Subcutaneous abdominal adipose tissue (tissue), 5 donors: ENCODE measurements at regions not wholly inside any gene's neighbourhood (a gene's known extent, or its start where the extent isn't known, plus 50 kb on each side); places are given as distances from the start of the nearest gene placed in this dataset.

Source experiments
- H3K27ac ChIP-seq: one replicate; pipeline ENCODE4 v1.7.0; 2013; ENCODE audit warnings: low read depth, mild to moderate bottlenecking, inconsistent platforms, low read length, moderate library complexity
- H3K27me3 ChIP-seq, 5 donors: one replicate each; pipeline ENCODE4 v1.7.0; 2013; ENCODE audit warnings: low read length in 5 of 5, inconsistent platforms in 1 of 5; ENCODE audit not compliant: control insufficient read depth in 5 of 5, insufficient read depth in 4 of 5
- H3K36me3 ChIP-seq, 5 donors: one replicate each; pipeline ENCODE4 v1.7.0; 2013; ENCODE audit warnings: low read length in 5 of 5; ENCODE audit not compliant: control insufficient read depth in 5 of 5, insufficient read depth in 5 of 5
- H3K4me1 ChIP-seq, 5 donors: one replicate each; pipeline ENCODE4 v1.7.0; 2013; ENCODE audit warnings: low read length in 5 of 5, mild to moderate bottlenecking in 3 of 5, moderate library complexity in 1 of 5; ENCODE audit not compliant: control insufficient read depth in 5 of 5, insufficient read depth in 5 of 5
- H3K4me3 ChIP-seq, 5 donors: one replicate each; pipeline ENCODE4 v1.7.0; 2013; ENCODE audit warnings: low read length in 5 of 5, low read depth in 1 of 5
- H3K9ac ChIP-seq, 5 donors: one replicate each; pipeline ENCODE4 v1.7.0; 2013; ENCODE audit warnings: low read length in 5 of 5, mild to moderate bottlenecking in 4 of 5, moderate library complexity in 3 of 5
- H3K9me3 ChIP-seq, 5 donors: one replicate each; pipeline ENCODE4 v1.7.0; 2013; ENCODE audit warnings: low read length in 5 of 5; ENCODE audit not compliant: control insufficient read depth in 5 of 5
- donor health status: healthy.
- donor health status: healthy.
- donor health status: healthy.
- donor health status: healthy.
- donor health status: healthy.

DNA sequence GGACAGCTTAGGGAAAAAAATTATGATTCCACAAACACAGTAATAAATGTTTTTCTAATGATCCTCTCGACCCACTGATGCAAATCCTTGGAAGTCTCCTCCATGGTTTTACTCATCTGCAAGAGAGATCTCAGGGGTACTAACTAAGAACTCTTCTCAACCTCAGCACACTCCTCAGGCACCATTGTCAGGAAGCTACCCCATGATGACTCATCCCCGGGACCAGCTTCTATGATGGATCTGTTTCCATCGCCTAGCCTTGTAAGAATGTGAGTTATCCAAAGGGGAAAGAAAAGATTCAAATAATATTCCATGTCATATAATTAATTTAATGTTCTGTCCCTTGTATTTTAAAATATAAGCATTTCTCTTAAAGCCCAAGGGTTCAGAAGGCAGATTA, 816.1 kb upstream of the IGFBP7 start:
- Histone ChIP-seq H3K4me3 (no peak overlapping the region), H3K27me3 (no peaks in the 10 kb centered on the region), H3K27ac (no peak overlapping the region), H3K9me3 (no peaks in the 10 kb centered on the region), H3K4me1 (no peaks in the 10 kb centered on the region), H3K9ac (no peak overlapping the region), H3K36me3 (no peaks in the 10 kb centered on the region)

DNA sequence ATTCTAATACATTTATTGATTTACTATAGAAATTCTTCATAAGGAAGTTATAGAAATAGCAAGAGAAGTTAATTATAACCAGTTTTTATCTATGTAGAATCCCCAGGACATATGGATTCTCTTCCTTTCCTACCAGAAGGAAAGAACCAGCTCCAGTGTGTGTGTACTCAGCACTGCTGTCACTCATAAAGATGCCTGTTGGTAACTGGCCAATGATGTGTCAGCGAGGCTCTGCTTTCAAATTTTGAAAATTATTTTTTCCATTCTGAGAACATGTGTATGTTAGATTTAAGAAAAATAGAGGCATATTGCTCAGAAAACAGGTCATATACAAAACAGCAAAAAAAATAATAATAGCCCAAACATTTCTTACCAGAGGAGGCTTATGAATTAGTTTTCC, 814.8 kb upstream of the IGFBP7 start:
- Histone ChIP-seq H3K4me1 (no peaks in the 10 kb centered on the region), H3K36me3 (no peaks in the 10 kb centered on the region), H3K9ac (no peak overlapping the region), H3K4me3 (no peak overlapping the region), H3K27ac (no peak overlapping the region), H3K9me3 (no peaks in the 10 kb centered on the region), H3K27me3 (no peaks in the 10 kb centered on the region)

DNA sequence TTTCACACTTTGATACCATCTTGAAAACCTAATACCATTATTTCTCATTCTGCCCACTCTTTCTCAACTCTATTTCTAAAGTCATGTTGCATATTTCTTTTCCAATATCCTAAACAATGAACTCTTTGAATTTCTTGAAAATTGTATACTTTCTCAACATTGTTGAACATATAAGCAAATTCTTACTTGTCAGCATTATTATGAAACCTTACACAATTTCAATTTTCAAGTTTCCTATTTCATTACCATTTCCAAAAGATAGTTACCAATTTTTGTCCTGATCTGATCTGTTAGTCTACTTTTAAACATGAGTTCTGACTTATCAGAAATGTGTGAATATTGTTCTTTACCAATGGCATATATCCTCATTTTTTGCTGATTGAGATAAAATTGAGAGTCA, 806.3 kb upstream of the IGFBP7 start:
- H3K4me1 ChIP-seq, result no peaks in the 10 kb centered on the region
- no peak overlapping the region for H3K27ac ChIP-seq
- no peaks in the 10 kb centered on the region for H3K36me3 ChIP-seq
- no peak overlapping the region for H3K4me3 ChIP-seq
- H3K27me3 ChIP-seq, result no peaks in the 10 kb centered on the region
- no peaks in the 10 kb centered on the region for H3K9me3 ChIP-seq
- H3K9ac ChIP-seq, result no peak overlapping the region

DNA sequence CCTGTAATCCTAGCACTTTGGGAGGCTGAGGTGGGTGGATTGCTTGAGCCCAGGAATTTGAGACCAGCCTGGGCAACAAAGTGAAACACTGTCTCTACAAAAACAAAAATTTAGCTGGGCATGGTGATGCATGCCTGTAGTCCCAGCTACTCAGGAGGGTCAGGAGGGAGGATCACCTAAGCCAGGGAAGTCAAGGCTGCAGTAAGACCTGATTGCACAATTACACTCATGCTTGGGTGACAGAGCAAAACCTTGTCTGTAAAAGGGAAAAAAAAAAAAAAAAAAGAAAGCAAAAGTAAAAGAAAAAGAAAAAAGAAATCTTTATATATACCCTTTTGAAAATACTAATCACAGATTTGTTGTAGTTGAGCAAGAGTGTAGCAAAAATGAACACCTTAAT, 801.0 kb upstream of the IGFBP7 start:
- Histone ChIP-seq H3K9me3 (no peaks in the 10 kb centered on the region), H3K4me1 (no peaks in the 10 kb centered on the region), H3K27me3 (no peaks in the 10 kb centered on the region), H3K9ac (no peak overlapping the region), H3K4me3 (no peak overlapping the region), H3K36me3 (no peaks in the 10 kb centered on the region), H3K27ac (no peak overlapping the region)

DNA sequence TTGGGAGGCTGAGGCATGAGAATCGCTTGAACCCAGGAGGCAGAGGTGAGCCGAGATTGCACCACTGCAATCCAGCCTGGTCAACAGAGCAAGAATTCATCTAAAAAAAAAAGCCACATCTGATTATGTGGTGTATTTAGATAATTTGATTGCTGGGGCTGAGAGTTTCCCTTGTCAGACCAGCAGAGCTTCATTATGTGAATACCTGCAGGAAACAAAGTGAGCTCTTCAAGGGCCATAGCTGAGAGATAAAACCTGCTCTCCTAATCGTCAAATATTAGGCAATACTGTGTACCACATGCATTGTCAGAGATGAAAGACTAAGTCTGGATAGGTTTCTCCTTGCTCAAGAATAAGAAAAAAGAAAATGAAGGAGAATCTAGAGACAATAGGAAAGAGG, 800.0 kb upstream of the IGFBP7 start:
- no peaks in the 10 kb centered on the region for H3K4me1 ChIP-seq
- H3K9ac ChIP-seq, result no peak overlapping the region
- H3K4me3 ChIP-seq, result no peak overlapping the region
- H3K9me3 ChIP-seq, result no peaks in the 10 kb centered on the region
- H3K36me3 ChIP-seq, result no peaks in the 10 kb centered on the region
- H3K27me3 ChIP-seq, result no peaks in the 10 kb centered on the region
- H3K27ac ChIP-seq, result no peak overlapping the region

DNA sequence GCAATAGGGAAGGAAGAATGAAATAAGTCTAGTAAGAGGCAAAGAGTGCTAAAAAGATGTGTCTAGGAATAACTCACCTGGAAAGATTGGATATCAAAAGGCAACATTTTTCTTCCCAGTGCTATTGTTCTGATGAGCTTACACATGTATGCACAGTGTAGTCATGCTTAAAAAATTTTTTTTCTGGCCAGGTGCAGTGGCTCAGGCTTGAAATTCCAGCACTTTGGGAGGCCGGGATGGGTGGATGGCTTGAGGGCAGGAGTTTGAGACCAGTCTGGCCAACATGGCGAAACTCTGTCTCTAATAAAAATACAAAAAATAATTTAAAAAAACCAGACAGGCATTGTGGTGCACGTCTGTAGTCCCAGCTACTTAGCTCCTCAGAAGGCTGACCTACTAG, 795.8 kb upstream of the IGFBP7 start:
- Histone ChIP-seq H3K27me3 (no peaks in the 10 kb centered on the region), H3K9ac (no peak overlapping the region), H3K4me3 (no peak overlapping the region), H3K36me3 (no peaks in the 10 kb centered on the region), H3K4me1 (no peaks in the 10 kb centered on the region), H3K27ac (no peak overlapping the region), H3K9me3 (no peaks in the 10 kb centered on the region)

DNA sequence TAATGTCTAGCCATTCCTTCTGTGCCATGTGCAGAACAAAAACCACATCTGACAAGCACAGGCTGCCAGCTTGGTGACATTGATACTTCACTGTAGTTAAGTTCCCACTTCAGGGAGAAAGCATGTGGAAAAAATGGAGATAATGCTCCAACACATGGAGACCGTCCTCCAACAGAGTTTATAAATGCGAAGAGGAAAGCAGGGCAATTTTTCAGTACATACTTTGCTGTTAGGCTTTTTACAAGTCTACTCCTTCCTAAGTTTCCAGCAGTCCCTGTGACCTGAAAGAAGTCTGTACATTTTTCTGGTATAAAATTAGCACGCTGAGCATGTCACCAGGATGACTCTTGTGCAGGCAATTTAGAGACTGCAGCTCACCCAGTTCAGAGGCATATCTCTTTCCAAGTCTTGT, 766.9 kb upstream of the IGFBP7 start:
- Histone ChIP-seq H3K4me1 (no peaks in the 10 kb centered on the region), H3K4me3 (no peak overlapping the region), H3K9ac (no peak overlapping the region), H3K9me3 (no peaks in the 10 kb centered on the region), H3K36me3 (no peaks in the 10 kb centered on the region), H3K27ac (no peak overlapping the region), H3K27me3 (no peaks in the 10 kb centered on the region)

DNA sequence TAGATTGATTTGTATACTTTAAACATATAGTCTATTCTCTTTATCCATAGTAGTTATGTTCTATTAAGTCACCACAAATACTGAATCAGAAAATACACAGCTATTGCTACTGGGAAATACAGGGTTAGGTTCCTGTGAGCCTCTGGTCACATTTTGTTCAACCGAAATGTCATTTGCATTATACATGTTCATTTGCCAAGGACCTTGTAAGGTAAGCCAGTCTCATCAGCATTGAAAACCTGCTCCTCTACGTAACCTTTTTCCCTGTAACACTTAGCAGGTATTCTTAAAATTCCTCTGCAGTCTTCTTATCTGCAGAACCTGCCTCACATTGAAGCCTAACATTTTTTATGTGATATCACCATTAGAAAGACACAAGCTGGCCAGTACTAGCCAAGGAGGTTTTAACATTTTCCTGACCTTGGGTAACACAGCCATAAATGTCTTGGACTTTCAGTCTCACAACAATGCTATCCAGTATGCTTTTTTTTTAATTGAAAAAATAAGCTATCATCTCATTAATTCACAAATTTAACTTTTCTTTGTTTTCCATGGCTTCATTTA, 765.7 kb upstream of the IGFBP7 start:
- Histone ChIP-seq H3K4me3 (no peak overlapping the region), H3K9me3 (no peaks in the 10 kb centered on the region), H3K4me1 (no peaks in the 10 kb centered on the region), H3K27ac (no peak overlapping the region), H3K36me3 (no peaks in the 10 kb centered on the region), H3K27me3 (no peaks in the 10 kb centered on the region), H3K9ac (no peak overlapping the region)

- Histone ChIP-seq H3K9me3 (no peaks in the 10 kb centered on the region), H3K36me3 (no peaks in the 10 kb centered on the region), H3K27ac (no peak overlapping the region), H3K4me3 (no peak overlapping the region), H3K4me1 (no peaks in the 10 kb centered on the region), H3K9ac (no peak overlapping the region), H3K27me3 (no peaks in the 10 kb centered on the region)
These were observed 756.4 kb upstream of the IGFBP7 start for GRCh38 chr4:57866468-57867171.

DNA sequence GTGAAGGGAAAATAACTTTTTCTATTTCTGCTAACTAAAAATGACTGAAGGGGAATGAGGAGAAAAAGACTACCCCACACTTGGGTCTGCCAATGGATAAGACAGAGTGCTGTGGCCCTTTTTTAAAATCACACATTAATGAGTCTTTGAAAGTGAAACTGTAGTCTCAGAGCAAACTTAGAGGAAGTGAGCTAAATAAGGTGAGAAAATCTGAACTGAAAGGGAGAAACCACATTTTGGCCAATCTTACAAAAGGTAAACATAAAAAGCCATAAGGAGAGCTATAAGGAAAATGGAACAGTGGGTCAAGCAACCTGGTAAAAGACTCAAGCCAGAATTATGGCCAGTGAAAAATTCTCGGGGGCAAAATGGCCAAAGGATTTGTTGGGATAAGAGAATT, 755.1 kb upstream of the IGFBP7 start:
- Histone ChIP-seq H3K9me3 (no peaks in the 10 kb centered on the region), H3K9ac (no peak overlapping the region), H3K27ac (no peak overlapping the region), H3K27me3 (no peaks in the 10 kb centered on the region), H3K36me3 (no peaks in the 10 kb centered on the region), H3K4me3 (no peak overlapping the region), H3K4me1 (no peaks in the 10 kb centered on the region)
